ENCODE measurements at regions not wholly inside any gene's neighbourhood (a gene's known extent, or its start where the extent isn't known, plus 50 kb on each side); places are given as distances from the start of the nearest gene placed in this dataset.

GRCh38 chr2:220697011-220697410 is 875.1 kb downstream of the EPHA4 start:
- H3K27ac ChIP-seq: no peak overlapping the region
- TF ChIP-seq, protein P1, sequence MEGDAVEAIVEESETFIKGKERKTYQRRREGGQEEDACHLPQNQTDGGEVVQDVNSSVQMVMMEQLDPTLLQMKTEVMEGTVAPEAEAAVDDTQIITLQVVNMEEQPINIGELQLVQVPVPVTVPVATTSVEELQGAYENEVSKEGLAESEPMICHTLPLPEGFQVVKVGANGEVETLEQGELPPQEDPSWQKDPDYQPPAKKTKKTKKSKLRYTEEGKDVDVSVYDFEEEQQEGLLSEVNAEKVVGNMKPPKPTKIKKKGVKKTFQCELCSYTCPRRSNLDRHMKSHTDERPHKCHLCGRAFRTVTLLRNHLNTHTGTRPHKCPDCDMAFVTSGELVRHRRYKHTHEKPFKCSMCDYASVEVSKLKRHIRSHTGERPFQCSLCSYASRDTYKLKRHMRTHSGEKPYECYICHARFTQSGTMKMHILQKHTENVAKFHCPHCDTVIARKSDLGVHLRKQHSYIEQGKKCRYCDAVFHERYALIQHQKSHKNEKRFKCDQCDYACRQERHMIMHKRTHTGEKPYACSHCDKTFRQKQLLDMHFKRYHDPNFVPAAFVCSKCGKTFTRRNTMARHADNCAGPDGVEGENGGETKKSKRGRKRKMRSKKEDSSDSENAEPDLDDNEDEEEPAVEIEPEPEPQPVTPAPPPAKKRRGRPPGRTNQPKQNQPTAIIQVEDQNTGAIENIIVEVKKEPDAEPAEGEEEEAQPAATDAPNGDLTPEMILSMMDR (IDR thresholded peaks at IDR 0.05): no peak
- H3K4me3 ChIP-seq: no peak overlapping the region
- no peak for DNase-seq (ENCODE audit: low spot score)

- Histone ChIP-seq H3K4me3 (no peak overlapping the region), H3K27ac (no peak overlapping the region)
- TF ChIP-seq, protein P1 (IDR thresholded peaks at IDR 0.05): no peak
- no peak for DNase-seq (ENCODE audit: low spot score)
Observed at GRCh38 chr2:220701115-220701514, 871.0 kb downstream of the EPHA4 start.

GRCh38 chr2:220703279-220703678 is 868.8 kb downstream of the EPHA4 start:
- Histone ChIP-seq H3K4me3 (no peak overlapping the region), H3K27ac (no peak overlapping the region)
- TF ChIP-seq, protein P1 (IDR thresholded peaks at IDR 0.05): no peak
- no peak for DNase-seq (ENCODE audit: low spot score)

- no peak for DNase-seq (ENCODE audit: low spot score)
- no peak overlapping the region for H3K4me3 ChIP-seq
- TF ChIP-seq, protein P1 (IDR thresholded peaks at IDR 0.05): no peak
- H3K27ac ChIP-seq: no peak overlapping the region
Observed at GRCh38 chr2:220704081-220704480, 868.0 kb downstream of the EPHA4 start.

DNA sequence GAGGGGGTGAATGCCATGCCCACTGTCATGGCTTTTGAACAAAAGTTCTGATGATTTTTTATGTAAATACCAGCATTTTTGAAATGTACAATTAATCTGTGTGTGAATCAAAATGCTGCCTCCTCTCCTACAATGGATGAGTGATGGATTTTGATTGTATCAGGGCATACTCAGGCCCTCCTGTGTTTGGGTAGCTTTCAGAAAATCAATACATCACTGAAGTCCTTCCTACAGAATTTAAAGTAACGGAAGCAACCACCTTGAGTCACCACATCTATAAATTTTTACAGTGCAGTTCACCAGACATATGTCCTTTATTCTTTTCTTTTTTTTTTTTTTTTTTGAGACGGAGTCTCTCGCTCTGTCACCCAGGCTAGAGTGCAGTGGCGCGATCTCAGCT is 867.3 kb downstream of the EPHA4 start:
- H3K4me3 ChIP-seq: no peak overlapping the region
- no peak for DNase-seq (ENCODE audit: low spot score)
- TF ChIP-seq, protein P1 (IDR thresholded peaks at IDR 0.05): no peak
- H3K27ac ChIP-seq: no peak overlapping the region

- Histone ChIP-seq H3K27ac (no peak overlapping the region), H3K4me3 (no peak overlapping the region)
- no peak for DNase-seq (ENCODE audit: low spot score)
- TF ChIP-seq, protein P1 (IDR thresholded peaks at IDR 0.05): no peak
Observed at GRCh38 chr2:220705678-220706077, 866.4 kb downstream of the EPHA4 start.

- TF ChIP-seq, protein P1 (IDR thresholded peaks at IDR 0.05): no peak
- DNase-seq (ENCODE audit: low spot score): no peak
- H3K27ac ChIP-seq: no peak overlapping the region
- no peak overlapping the region for H3K4me3 ChIP-seq
Observed at GRCh38 chr2:220707261-220707660, 864.8 kb downstream of the EPHA4 start.
